HG03139 (cell line): ENCODE measurements at regions not wholly inside any gene's neighbourhood (a gene's known extent, or its start where the extent isn't known, plus 50 kb on each side); places are given as distances from the start of the nearest gene placed in this dataset.
"Not testable (repeated sequence)": the region's sequence is repeated elsewhere in the genome, so short reads cannot be mapped to it uniquely, and the experiment has no call there.

ENCODE experiments used
- ATAC-seq: cut with Tn5 transposase; IDR thresholded peaks from one replicate; pipeline ENCODE4 v1.9.1; 2021; ENCODE audit not compliant: unreplicated experiment

DNA sequence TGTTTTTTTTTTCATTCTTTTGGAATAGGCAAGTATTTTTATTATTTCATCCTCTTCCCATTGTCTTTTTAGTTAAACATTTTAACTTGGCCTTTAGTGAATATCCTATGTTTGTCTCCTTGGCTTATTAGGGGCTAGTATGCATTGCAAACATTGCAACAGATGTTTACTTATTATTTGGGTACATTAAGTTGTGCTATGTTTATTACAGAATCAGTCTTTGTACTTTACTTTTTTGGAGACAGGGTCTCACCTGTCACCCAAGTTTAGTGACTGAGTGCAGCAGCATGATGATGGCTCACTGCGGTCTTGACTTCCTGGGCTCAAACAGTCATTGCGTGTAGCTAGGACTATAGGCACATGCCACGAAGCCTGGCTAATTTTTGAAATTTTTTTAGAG is 51.1 kb upstream of the NUDT6 start:
- no peak for ATAC-seq

DNA sequence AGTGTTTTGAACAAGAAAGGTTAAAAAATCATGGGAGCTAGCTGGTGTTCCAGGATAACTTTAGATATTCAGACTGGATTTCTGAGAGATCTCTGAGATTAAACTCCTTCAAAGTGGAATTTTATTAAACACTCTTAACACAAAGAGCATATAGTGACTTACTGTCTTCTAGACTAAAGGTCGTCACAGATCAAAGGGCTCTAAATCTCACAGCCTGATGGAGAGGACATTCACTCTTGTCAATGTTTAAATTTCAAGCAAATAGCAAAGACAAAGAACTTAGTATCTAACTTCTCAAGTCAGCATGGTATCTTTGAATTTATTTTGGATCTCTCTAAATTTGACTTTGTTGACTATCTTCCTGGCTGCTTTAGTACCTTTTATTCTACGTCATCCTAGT is 53.7 kb upstream of the NUDT6 start:
- ATAC-seq = no peak

DNA sequence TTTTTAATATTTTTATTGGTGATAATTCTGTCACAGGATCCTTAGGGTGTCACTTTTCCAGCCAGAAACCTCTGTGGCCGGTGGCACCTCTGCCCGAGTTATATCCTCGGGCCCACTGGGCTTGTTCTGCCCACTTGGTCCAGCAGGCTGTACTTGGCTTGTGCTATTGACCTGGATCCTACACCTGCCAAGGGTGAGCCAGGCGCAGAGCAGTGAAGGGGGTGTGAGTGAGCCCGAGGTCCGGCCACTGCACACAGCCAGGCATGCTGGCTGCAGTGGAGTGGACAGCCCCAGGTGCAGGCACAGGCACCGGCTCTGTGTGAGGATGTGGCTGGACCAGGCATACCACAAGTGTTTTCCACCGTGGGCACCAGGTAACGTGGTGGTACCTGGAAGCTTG is 54.7 kb upstream of the NUDT6 start:
- ATAC-seq = no peak

DNA sequence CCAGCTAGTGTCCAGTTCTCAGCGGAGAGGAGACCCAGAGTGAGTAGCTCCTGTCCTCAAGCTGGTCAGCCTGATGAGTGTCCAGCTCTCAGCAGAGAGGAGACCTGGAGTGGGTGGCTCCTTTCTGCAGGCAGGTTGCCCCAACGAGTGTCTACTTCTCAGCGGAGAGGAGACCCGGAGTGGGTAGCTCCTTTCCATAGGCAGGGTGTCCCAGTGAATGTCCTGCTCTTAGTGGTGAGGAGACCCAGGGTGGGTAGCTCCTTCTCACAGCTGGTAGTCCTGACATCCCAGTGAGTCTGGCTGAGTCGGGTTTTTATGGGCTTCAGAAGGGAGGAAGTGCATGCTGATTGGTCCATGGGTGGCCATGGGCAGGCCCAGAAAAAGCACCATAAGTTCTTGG is 55.7 kb upstream of the NUDT6 start:
- no peak for ATAC-seq

DNA sequence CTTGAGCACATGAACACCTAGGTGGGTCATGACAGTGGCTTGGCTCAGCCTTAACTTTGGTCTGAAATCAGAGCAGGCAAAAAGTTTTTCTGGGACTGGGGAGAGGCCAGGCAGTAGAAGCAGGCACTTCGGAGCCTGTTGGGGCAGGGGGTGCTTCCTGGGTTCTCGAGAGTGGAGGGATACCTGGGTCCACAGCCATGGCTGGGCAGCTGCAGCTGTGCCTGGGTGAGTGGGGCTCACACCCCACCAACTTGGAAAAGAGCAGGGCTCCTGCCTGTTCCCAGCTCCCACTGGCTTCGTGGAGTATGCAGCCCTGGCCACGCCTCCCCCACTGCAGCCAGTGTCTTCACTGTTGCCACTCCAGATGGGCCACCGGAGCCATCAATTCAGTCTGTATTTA is 56.4 kb upstream of the NUDT6 start:
- no peak for ATAC-seq

DNA sequence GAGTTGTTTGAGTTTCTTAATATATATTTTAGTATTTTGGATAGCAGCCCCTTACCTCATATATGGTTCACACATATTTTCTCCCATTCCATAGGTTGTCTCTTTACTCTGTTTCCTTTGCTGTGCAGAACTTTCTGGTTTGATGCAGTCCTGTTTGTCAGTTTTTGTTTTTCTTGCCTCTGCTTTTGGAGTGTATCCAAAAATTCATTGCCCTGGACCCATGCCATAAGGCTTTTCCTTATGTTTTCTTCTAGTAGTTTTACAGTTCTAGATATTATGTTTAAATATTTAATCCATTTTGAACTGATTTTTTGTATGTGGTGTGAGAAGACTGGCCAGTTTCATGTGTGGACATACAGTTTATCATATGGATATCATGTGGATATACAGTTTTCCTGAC is 58.5 kb upstream of the NUDT6 start:
- no peak for ATAC-seq

DNA sequence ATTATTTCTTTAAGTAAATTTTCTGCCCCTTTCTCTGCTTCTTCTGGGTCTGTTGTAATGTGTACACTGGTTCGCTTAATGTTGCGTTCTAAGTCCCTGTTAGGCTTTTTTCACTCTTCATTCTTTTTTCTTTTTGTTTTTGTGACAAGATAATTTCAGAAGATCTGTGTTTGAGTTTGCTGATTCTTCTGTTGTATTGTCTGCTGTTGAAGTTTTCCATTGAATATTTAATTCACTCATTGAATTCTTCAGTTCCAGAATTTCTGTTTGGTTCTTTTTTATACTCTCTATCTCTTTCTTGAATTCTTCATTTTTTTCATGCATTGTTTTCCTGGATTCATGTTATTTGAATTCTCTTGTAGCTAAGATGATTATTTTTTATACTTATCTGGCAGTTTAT is 66.3 kb upstream of the NUDT6 start:
- no peak for ATAC-seq

DNA sequence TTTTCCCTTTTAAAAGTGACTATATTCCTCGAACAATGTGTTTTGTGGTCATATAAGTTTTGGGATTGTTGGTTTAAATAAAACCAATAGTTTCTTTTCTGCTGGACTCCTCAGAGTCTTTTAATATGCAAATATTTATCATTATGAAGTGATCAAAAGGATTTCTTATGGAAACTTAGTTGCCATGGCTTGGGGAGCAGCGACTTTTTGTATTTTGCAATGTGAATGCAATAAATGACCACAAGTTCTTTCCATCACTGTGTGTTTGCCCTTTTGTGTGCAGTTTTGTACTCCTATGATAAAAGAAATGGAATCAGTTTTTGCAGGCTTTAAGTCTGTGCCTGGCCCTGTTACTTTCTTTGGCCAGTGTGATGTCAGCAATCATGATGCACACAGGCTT is 68.5 kb upstream of the NUDT6 start:
- no peak for ATAC-seq

DNA sequence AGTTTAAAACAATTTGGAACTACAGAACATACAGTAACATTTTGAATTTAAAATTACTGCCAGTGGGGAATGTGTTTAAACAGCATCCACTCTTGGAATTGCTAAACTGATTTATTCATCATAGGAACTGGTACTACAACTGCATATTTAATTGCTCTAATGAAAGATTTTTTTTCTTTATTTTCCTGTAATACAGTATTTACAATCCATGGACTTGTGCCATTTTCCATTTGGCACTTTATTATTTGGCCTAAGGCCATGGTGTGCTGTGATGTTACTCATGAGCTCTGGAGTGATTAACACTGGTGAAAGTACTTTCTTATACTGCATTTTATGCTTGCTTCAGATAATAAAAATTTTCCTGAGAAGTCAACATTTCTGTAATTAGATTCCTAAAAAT is 69.7 kb upstream of the NUDT6 start:
- no peak for ATAC-seq

DNA sequence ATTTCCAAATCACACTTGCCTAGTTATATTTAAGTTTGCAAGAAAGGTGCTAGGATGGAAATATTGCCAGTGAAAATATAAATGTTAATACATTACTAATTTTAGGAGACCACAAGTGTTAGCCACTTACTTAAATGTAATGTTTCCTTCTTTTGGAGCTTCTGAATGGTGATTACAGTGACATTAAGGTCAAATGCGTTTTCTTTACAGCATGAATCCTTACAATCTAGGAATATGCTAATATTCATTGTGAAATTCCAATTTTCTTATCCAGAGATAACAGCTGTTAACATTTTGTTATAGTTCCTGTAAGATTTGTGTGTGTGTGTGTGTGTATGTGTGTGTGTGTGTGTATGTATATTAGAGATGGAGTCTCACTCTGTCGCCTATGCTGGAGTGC is 70.2 kb upstream of the NUDT6 start:
- no peak for ATAC-seq

DNA sequence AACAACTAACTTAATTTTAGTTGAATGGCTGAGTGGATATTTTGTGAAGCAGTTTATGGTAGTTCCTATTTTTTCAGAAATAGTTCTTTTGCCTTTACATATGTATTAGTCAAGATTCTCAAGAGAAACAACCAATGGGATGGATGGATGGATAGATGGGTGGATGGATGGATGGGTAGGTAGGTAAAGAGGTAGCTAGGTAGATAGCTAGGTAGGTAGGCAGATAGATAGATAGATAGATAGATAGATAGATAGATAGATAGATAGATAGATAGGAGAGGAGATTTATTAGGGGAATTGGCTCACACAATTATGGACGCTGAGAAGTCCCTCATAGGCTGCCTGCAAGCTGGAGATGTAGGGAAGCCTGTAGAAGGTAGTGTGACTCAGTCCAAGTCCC is 74.0 kb upstream of the NUDT6 start:
- ATAC-seq = no peak

DNA sequence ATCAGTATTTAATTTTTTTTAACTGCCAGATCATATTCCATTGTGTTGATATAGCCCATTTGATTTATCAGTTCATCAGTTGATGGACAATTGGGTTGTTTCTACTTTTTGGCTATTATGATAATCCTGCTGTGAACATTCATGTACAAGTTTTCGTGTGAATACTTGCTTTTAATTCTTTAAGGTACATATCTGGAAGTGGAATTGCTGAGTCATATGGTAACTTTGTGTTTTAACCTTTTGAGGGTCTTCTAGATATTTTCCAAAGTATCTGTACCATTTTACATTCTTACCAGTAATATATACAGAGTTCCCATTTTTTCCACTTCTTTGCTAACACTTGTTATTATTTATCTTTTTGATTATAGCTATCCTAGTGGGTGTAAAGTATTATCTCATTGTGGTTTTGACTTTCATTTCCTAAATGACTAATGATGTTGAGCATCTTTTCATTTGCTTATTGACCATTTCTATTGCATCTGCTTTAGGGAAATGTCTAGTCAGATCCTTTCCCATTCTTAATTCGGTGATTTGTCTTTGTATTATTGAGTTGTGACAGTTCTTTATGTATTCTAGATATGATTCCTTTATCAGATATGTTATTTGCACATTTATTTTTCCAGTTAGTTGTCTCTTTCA is 75.2 kb upstream of the NUDT6 start:
- ATAC-seq = no peak

DNA sequence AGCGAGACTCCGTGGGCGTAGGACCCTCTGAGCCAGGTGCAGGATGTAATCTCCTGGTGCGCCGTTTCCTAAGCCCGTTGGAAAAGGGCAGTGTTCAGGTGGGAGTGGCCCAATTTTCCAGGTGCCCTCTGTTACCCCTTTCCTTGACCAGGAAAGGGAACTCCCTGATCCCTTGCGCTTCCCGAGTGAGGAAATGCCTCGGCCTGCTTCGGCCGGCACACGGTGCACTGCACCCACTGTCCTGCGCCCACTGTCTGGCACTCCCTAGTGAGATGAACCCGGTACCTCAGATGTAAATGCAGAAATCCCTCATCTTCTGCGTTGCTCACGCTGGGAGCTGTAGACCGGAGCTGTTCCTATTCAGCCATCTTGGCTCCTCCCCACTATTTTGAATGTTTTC is 81.7 kb upstream of the NUDT6 start:
- ATAC-seq = not testable (repeated sequence)

DNA sequence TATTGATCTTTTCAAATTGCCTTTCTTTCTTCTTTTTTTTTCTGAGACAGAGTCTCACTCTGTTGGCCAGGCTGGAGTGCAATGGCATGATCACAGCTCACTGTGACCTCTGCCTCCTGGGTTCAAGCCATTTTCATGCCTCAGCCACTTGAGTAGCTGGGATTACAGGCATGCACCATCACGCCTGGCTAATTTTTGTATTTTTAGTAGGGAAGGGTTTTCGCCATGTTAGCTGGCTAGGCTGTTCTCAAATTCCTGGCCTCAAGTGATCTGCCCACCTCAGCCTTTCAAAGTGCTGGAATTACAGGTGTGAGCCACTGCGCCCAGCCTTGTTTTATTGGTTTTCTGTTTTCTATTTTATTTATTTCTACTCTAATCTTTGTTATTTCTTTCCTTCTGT is 82.7 kb upstream of the NUDT6 start:
- not testable (repeated sequence) for ATAC-seq

DNA sequence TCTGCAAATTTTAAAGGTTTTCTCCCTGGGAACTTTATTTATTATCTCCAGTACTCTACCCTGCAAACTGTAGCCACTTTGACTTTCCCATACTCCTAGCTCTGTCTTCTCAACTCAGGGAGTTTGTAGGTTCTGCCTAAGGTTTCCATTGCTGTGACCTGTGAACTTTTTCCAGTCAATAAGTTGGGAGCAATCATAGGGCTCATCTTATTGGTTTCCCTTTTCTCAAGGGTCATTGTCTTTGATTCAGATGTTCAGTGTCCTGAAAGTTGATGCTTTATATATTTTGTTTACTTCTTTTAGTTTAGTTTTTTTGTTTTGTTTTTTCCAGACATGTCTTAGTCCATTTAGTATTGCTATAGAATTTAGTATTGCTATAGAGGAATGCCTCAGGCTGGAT is 85.3 kb upstream of the NUDT6 start:
- no peak for ATAC-seq

DNA sequence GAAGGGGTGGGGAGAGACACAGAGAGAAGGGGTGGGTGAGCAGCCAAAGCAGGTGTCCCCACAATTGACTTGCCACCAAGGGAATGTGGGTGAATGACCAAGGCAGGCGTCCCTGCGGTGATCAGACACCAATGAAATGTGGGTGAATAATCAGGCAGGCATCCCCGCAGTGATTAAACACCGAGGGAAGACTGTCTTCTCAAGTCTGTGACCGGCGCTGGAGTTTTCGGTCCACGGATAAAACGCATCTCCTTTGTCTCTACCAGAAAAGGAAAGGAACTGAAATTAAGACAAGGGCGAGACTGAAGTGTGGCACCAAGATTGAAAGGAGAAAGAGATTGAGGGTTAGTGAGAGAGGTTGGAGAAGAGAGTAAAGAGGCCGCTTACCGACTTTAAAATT is 90.0 kb upstream of the NUDT6 start:
- ATAC-seq = not testable (repeated sequence)

DNA sequence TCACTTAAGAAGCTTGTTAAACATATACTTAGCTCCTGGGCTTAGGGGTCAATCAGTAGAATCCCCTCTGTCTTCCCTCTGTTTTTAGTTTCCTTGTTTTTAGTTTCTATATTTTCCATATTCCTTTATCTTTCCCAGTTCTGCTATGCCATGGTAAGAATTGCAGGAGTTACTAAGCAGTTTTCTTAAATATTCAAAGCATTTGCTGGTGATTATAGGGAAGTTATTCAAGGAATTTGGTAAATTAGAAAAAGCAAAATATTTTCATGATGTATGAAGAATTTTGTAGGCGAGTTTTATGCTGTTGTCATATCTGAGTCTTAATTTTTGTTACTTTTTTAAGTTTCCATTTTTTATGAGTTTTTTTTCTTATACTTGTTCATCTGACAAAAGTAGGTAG is 91.6 kb upstream of the NUDT6 start:
- no peak for ATAC-seq

DNA sequence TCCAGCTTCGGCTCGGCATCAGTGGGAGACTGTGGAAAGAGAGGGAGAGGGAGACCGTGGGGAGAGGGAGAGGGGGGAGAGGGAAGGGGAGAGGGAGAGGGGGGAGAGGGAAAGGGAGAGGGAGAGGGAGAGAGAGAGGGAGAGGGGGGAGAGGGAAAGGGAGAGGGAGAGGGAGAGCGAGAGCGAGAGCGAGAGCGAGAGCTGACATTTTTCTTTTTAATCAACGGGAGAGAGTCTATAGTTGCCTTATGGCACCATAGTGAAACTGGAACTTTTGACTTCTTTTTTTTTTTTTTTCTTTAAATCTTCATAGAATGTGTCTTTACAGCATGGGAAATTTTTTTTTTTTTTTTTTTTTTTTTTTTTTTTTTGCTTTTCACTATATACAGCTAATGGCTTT is 94.7 kb upstream of the NUDT6 start:
- ATAC-seq = no peak

DNA sequence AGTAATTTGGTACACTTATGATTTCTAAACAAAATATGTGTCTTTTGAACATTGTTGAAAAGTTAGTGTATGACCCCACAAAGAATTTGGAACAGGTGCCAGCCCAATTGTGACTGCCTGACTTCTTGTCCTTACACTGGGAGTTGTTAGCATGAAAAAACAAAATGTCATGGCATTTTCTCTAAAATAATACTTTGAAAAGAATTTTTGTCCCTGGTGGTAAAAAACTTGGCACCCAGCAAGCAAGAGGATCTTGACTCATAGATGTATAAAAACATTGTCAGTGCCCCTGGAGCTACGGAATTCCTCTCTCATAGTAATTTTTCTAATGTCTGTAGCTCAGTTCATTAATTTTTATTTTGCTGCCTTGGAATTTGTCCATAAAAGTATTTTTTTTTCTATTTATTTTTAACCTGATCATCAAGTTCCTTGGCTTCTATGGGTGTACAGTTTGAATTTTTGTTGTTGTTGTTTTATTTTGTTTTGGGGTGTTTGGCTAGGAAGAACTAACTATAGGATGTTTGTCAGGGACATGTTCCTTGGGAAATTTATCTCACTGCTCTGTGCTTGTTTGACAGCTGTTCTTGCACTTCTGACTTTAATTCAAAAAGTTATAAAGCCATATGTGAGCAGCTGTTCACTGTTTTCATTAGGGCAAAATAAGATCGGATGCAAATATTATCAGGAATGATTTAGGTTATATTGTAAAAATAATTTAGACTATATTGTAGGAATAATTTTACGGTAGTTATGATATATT is 95.4 kb upstream of the NUDT6 start:
- no peak for ATAC-seq

DNA sequence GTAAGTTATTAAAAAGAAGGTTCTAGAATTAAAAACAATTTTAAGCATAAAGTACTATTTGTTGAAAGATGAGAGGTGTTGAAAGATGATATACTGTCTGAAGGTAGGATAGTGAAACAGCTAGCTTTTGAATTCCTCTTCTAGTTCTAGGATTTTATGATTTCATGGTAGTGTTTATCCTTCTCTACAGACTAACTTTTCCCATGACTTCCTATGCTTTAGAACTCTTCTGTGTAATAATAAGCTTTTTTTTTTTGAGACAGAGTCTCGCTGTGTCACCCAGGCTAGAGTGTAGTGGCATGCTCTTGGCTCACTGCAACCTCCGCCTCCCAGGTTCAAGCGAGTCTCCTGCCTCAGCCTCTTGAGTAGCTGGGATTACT is 96.0 kb upstream of the NUDT6 start:
- no peak for ATAC-seq

DNA sequence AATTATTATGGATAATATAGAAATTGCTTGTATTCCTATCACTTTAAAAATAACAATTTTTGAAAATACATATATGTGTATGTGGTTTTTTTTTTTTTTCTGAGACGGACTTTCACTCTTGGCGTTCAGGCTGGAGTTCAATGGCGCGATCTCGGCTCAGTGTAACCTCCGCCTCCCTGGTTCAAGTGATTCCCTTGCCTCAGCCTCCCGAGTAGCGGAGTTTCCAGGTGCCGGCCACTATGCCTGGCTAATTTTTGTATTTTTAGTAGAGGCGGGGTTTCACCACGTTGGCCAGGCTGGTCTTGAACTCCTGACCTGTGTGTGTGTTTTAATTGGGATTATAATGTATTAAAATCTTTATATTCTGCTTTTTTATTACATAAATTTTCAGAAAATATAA is 97.9 kb upstream of the NUDT6 start:
- no peak for ATAC-seq

DNA sequence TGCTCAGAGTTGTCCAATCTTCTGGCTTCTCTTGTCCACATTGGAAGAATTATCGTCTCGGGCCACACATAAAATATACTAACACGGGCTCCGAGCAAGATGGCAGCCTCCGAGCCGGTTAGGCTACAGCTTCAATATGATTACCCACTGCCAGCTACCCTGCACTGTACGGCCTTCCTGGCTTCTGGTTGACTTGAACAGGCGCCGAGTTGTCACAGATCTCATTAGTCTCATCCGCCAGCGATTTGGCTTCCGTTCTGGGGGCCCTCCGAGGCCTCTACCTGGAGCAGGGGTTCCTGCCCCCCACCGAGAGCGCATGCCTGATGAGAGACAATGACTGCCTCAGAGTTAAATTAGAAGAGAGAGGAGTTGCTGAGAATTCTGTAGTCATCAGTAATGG is 101.2 kb upstream of the NUDT6 start:
- no peak for ATAC-seq

DNA sequence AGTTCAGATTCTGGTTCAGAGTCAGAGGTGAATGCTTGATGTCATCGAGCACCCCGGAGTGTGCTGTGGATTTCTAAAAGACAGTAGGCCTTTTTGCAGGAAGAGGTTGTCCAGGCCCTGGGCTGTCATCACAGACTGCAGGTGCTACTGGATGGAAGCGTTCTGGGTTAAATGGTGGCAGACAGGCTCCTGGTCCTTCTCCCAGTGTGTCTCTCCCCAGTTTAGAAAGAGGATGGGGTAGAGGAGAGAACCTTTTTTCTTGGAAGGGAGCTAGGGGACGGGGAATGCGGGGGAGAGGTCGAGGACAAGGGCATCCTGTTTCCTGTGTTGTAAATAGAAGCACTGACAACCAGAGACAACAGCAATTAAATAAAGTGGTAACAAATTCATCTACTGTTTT is 102.3 kb upstream of the NUDT6 start:
- ATAC-seq = no peak
